Liver (tissue), 3 donors: ENCODE measurements at regions not wholly inside any gene's neighbourhood (a gene's known extent, or its start where the extent isn't known, plus 50 kb on each side); places are given as distances from the start of the nearest gene placed in this dataset.

Experiments
- ATF3 ChIP-seq: IDR thresholded peaks from 2 replicates; pipeline ENCODE4 v1.6.1; 2016; ENCODE audit warnings: antibody characterized with exemption
- CTCF ChIP-seq: fragments of 150-350 bp; IDR thresholded peaks from 2 replicates; pipeline ENCODE4 v1.5.1; 2017; ENCODE audit warnings: improper control_type of control experiment, low read depth, low read length; ENCODE audit not compliant: missing input control
- EGR1 ChIP-seq, 2 donors: IDR thresholded peaks; 2 replicates each; pipeline ENCODE4 v1.6.1; 2016 to 2018; ENCODE audit warnings: antibody characterized with exemption in 2 of 2, low read depth in 2 of 2
- FOXA1 ChIP-seq: IDR thresholded peaks from 2 replicates; pipeline ENCODE4 v1.6.1; 2016; ENCODE audit warnings: antibody characterized with exemption
- GABPA ChIP-seq, 2 donors: IDR thresholded peaks in 1 of 2; conservative IDR thresholded peaks in 1 of 2; 2 replicates each; pipeline ENCODE4 v1.6.1; 2016; ENCODE audit warnings: antibody characterized with exemption in 2 of 2, mild to moderate bottlenecking in 1 of 2, moderate library complexity in 1 of 2
- HNF4A ChIP-seq, 2 donors: conservative IDR thresholded peaks; 2 replicates each; pipeline ENCODE4 v1.6.1; 2016; ENCODE audit warnings: antibody characterized with exemption in 2 of 2, mild to moderate bottlenecking in 2 of 2
- RAD21 ChIP-seq, 2 donors: IDR thresholded peaks; 2 replicates each; pipeline ENCODE4 v1.6.1; 2016; ENCODE audit warnings: antibody characterized with exemption in 2 of 2, mild to moderate bottlenecking in 2 of 2
- RXRA ChIP-seq, 2 donors: IDR thresholded peaks; 2 replicates each; pipeline ENCODE4 v1.6.1; 2017 to 2018; ENCODE audit warnings: antibody characterized with exemption in 2 of 2, mild to moderate bottlenecking in 1 of 2
- TAF1 ChIP-seq: conservative IDR thresholded peaks from 2 replicates; pipeline ENCODE4 v1.6.1; 2016; ENCODE audit warnings: antibody characterized with exemption, mild to moderate bottlenecking
- TF ChIP-seq, protein P1 (sequence below): IDR thresholded peaks from 2 replicates; pipeline ENCODE4 v1.6.1; 2016; ENCODE audit warnings: antibody characterized with exemption, mild to moderate bottlenecking
- TF ChIP-seq, protein P2 (sequence below): IDR thresholded peaks from 2 replicates; pipeline ENCODE4 v1.6.1; 2016; ENCODE audit warnings: antibody characterized with exemption
- TF ChIP-seq, protein P3 (sequence below): IDR thresholded peaks from 2 replicates; pipeline ENCODE4 v1.6.1; 2016; ENCODE audit warnings: antibody characterized with exemption
- donor health status: healthy.
- donor health status: healthy.

DNA sequence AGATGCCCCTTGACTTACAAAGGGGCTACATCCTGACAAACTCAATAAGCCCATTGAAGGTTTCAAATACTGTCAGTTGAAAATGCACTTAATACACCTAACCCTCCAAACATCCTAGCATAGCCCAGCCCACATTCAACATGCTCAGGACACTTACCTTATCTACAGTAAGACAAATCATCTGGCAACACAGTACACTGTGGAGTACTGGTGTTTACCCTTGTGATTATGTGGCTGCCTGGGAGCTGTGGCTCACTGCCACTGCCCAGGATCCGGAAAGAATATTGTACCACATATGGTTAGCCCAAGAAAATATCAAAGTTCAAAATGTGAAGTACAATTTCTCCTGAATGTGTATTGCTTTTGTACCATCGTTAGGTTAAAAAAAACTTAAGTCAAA is 562.2 kb downstream of the HTR1A start:
- TF ChIP-seq GABPA (IDR thresholded peaks at IDR 0.05 in 1 of 2, conservative IDR thresholded peaks at IDR 0.05 in 1 of 2) (no peak), CTCF (no peak), FOXA1 (no peak), RAD21 (IDR thresholded peaks at IDR 0.05) (no peak), TAF1 (no peak), HNF4A (conservative IDR thresholded peaks at IDR 0.05) (no peak), ATF3 (no peak), EGR1 (IDR thresholded peaks at IDR 0.05; ENCODE audit: low read depth in 2 of 2) (no peak), RXRA (IDR thresholded peaks at IDR 0.05) (no peak)
- TF ChIP-seq, protein P1, sequence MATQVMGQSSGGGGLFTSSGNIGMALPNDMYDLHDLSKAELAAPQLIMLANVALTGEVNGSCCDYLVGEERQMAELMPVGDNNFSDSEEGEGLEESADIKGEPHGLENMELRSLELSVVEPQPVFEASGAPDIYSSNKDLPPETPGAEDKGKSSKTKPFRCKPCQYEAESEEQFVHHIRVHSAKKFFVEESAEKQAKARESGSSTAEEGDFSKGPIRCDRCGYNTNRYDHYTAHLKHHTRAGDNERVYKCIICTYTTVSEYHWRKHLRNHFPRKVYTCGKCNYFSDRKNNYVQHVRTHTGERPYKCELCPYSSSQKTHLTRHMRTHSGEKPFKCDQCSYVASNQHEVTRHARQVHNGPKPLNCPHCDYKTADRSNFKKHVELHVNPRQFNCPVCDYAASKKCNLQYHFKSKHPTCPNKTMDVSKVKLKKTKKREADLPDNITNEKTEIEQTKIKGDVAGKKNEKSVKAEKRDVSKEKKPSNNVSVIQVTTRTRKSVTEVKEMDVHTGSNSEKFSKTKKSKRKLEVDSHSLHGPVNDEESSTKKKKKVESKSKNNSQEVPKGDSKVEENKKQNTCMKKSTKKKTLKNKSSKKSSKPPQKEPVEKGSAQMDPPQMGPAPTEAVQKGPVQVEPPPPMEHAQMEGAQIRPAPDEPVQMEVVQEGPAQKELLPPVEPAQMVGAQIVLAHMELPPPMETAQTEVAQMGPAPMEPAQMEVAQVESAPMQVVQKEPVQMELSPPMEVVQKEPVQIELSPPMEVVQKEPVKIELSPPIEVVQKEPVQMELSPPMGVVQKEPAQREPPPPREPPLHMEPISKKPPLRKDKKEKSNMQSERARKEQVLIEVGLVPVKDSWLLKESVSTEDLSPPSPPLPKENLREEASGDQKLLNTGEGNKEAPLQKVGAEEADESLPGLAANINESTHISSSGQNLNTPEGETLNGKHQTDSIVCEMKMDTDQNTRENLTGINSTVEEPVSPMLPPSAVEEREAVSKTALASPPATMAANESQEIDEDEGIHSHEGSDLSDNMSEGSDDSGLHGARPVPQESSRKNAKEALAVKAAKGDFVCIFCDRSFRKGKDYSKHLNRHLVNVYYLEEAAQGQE: no peak
- TF ChIP-seq, protein P2, sequence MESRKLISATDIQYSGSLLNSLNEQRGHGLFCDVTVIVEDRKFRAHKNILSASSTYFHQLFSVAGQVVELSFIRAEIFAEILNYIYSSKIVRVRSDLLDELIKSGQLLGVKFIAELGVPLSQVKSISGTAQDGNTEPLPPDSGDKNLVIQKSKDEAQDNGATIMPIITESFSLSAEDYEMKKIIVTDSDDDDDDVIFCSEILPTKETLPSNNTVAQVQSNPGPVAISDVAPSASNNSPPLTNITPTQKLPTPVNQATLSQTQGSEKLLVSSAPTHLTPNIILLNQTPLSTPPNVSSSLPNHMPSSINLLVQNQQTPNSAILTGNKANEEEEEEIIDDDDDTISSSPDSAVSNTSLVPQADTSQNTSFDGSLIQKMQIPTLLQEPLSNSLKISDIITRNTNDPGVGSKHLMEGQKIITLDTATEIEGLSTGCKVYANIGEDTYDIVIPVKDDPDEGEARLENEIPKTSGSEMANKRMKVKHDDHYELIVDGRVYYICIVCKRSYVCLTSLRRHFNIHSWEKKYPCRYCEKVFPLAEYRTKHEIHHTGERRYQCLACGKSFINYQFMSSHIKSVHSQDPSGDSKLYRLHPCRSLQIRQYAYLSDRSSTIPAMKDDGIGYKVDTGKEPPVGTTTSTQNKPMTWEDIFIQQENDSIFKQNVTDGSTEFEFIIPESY: no peak
- TF ChIP-seq, protein P3, sequence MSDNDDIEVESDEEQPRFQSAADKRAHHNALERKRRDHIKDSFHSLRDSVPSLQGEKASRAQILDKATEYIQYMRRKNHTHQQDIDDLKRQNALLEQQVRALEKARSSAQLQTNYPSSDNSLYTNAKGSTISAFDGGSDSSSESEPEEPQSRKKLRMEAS: no peak
